ENCODE measurements at regions not wholly inside any gene's neighbourhood (a gene's known extent, or its start where the extent isn't known, plus 50 kb on each side); places are given as distances from the start of the nearest gene placed in this dataset.

GRCh38 chr1:10851024-10852013, 54.9 kb upstream of the CASZ1 start:
- TF ChIP-seq EP300 (conservative IDR thresholded peaks at IDR 0.05; ENCODE audit: poor library complexity, severe bottlenecking) (no peak), TAF1 (IDR thresholded peaks at IDR 0.05; ENCODE audit: low read depth) (no peak), MXI1 (conservative IDR thresholded peaks at IDR 0.05; ENCODE audit: poor library complexity, severe bottlenecking) (no peak), POLR2AphosphoS5 (IDR thresholded peaks at IDR 0.05) (no peak), RAD21 (conservative IDR thresholded peaks at IDR 0.05) (no peak), EZH2 (IDR thresholded peaks at IDR 0.05; ENCODE audit: borderline replicate concordance, insufficient read depth, low read length, poor library complexity, severe bottlenecking) (no peak), SMC3 (conservative IDR thresholded peaks at IDR 0.05; ENCODE audit: poor library complexity) (no peak)
- TF ChIP-seq, protein P1, sequence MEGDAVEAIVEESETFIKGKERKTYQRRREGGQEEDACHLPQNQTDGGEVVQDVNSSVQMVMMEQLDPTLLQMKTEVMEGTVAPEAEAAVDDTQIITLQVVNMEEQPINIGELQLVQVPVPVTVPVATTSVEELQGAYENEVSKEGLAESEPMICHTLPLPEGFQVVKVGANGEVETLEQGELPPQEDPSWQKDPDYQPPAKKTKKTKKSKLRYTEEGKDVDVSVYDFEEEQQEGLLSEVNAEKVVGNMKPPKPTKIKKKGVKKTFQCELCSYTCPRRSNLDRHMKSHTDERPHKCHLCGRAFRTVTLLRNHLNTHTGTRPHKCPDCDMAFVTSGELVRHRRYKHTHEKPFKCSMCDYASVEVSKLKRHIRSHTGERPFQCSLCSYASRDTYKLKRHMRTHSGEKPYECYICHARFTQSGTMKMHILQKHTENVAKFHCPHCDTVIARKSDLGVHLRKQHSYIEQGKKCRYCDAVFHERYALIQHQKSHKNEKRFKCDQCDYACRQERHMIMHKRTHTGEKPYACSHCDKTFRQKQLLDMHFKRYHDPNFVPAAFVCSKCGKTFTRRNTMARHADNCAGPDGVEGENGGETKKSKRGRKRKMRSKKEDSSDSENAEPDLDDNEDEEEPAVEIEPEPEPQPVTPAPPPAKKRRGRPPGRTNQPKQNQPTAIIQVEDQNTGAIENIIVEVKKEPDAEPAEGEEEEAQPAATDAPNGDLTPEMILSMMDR (IDR thresholded peaks at IDR 0.05; ENCODE audit: poor library complexity, severe bottlenecking), result no peak
- TF ChIP-seq, protein P2, sequence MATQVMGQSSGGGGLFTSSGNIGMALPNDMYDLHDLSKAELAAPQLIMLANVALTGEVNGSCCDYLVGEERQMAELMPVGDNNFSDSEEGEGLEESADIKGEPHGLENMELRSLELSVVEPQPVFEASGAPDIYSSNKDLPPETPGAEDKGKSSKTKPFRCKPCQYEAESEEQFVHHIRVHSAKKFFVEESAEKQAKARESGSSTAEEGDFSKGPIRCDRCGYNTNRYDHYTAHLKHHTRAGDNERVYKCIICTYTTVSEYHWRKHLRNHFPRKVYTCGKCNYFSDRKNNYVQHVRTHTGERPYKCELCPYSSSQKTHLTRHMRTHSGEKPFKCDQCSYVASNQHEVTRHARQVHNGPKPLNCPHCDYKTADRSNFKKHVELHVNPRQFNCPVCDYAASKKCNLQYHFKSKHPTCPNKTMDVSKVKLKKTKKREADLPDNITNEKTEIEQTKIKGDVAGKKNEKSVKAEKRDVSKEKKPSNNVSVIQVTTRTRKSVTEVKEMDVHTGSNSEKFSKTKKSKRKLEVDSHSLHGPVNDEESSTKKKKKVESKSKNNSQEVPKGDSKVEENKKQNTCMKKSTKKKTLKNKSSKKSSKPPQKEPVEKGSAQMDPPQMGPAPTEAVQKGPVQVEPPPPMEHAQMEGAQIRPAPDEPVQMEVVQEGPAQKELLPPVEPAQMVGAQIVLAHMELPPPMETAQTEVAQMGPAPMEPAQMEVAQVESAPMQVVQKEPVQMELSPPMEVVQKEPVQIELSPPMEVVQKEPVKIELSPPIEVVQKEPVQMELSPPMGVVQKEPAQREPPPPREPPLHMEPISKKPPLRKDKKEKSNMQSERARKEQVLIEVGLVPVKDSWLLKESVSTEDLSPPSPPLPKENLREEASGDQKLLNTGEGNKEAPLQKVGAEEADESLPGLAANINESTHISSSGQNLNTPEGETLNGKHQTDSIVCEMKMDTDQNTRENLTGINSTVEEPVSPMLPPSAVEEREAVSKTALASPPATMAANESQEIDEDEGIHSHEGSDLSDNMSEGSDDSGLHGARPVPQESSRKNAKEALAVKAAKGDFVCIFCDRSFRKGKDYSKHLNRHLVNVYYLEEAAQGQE (IDR thresholded peaks at IDR 0.05; ENCODE audit: borderline replicate concordance), result no peak
- no peak overlapping the region for H3K4me3 ChIP-seq (ENCODE audit: low read length)
- H3K9me3 ChIP-seq (ENCODE audit: low read length), result no peaks in the 10 kb centered on the region

DNA sequence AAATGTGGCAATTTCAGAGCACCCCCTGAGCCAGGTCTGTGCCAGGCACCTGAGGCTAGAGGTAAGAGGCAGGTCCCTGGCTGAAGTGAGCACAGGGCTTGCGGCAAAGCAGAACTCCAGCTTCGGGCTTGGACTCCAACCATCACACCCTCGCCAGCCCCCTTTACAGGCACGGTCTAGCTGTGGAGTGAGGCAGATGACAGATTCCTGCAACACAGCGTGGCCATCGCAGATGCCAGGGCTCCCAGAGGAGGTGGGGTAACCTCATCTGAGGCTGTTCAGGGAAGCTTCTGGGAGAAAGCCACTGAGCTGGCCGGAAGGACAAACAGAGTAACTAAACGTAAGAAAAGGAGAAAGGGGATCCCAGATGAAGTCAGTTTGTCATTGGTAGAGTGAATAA, 55.6 kb upstream of the CASZ1 start:
- H3K27me3 ChIP-seq (ENCODE audit: insufficient read depth, low read depth, low read length), result no peaks in the 10 kb centered on the region
- no peaks in the 10 kb centered on the region for H3F3A ChIP-seq (ENCODE audit: insufficient read depth, low read length, poor library complexity, severe bottlenecking)
- no peak overlapping the region for H3K27ac ChIP-seq (ENCODE audit: low read length)
- no peaks in the 10 kb centered on the region for H3K79me2 ChIP-seq (replicated peaks; ENCODE audit: insufficient read depth, low read length)
- TF ChIP-seq, protein P1 (IDR thresholded peaks at IDR 0.05; ENCODE audit: poor library complexity, severe bottlenecking), result no peak
- TF ChIP-seq POLR2AphosphoS5 (IDR thresholded peaks at IDR 0.05) (no peak), MXI1 (conservative IDR thresholded peaks at IDR 0.05; ENCODE audit: poor library complexity, severe bottlenecking) (no peak), EP300 (conservative IDR thresholded peaks at IDR 0.05; ENCODE audit: poor library complexity, severe bottlenecking) (no peak), SMC3 (conservative IDR thresholded peaks at IDR 0.05; ENCODE audit: poor library complexity) (no peak), EZH2 (IDR thresholded peaks at IDR 0.05; ENCODE audit: borderline replicate concordance, insufficient read depth, low read length, poor library complexity, severe bottlenecking) (no peak), TAF1 (IDR thresholded peaks at IDR 0.05; ENCODE audit: low read depth) (no peak), RAD21 (conservative IDR thresholded peaks at IDR 0.05) (no peak)
- TF ChIP-seq, protein P2 (IDR thresholded peaks at IDR 0.05; ENCODE audit: borderline replicate concordance), result no peak
- H2AFZ ChIP-seq (ENCODE audit: low read depth, low read length), result no peak overlapping the region
- no peak overlapping the region for H3K9ac ChIP-seq (ENCODE audit: low read length)
- H4K20me1 ChIP-seq (ENCODE audit: insufficient read depth), result no peaks in the 10 kb centered on the region
- no peaks in the 10 kb centered on the region for H3K36me3 ChIP-seq (ENCODE audit: insufficient read depth, low read length)
- no peak overlapping the region for H3K4me2 ChIP-seq (ENCODE audit: low read length)
- no peaks in the 10 kb centered on the region for H3K9me3 ChIP-seq (ENCODE audit: low read length)
- no peaks in the 10 kb centered on the region for H3K9me2 ChIP-seq (ENCODE audit: insufficient read depth, low read length)
- H3K4me3 ChIP-seq (ENCODE audit: low read length), result no peak overlapping the region

More at GRCh38 chr1:10851024-10852013, 54.9 kb upstream of the CASZ1 start:
- H3F3A ChIP-seq (ENCODE audit: insufficient read depth, low read length, poor library complexity, severe bottlenecking), result no peaks in the 10 kb centered on the region
- H3K36me3 ChIP-seq (ENCODE audit: insufficient read depth, low read length), result no peaks in the 10 kb centered on the region
- no peaks in the 10 kb centered on the region for H3K27me3 ChIP-seq (ENCODE audit: insufficient read depth, low read depth, low read length)
- H3K9ac ChIP-seq (ENCODE audit: low read length), result no peak overlapping the region
- H3K27ac ChIP-seq (ENCODE audit: low read length), result no peak overlapping the region
- no peaks in the 10 kb centered on the region for H3K9me2 ChIP-seq (ENCODE audit: insufficient read depth, low read length)
- H3K4me2 ChIP-seq (ENCODE audit: low read length), result no peak overlapping the region
- H3K79me2 ChIP-seq (replicated peaks; ENCODE audit: insufficient read depth, low read length), result no peaks in the 10 kb centered on the region
- H4K20me1 ChIP-seq (ENCODE audit: insufficient read depth), result no peaks in the 10 kb centered on the region
- H2AFZ ChIP-seq (ENCODE audit: low read depth, low read length), result no peak overlapping the region
